Breast epithelium (tissue), 4 donors: ENCODE measurements at regions not wholly inside any gene's neighbourhood (a gene's known extent, or its start where the extent isn't known, plus 50 kb on each side); places are given as distances from the start of the nearest gene placed in this dataset.
"Not testable (repeated sequence)": the region's sequence is repeated elsewhere in the genome, so short reads cannot be mapped to it uniquely, and the experiment has no call there.

ENCODE experiments used
- DNase-seq, 2 donors: peaks; one replicate each; pipeline ENCODE4 v3.0.0-alpha.2; 2019; ENCODE audit warnings: low spot score in 2 of 2
- H3K27ac ChIP-seq, 2 donors: fragments of 200-600 bp; sonication (generic) in 1 of 2; one replicate each; pipeline ENCODE4 v1.5.1; 2016 to 2019; ENCODE audit warnings: mild to moderate bottlenecking in 1 of 2
- H3K27me3 ChIP-seq, 2 donors: fragments of 200-600 bp; sonication (generic) in 1 of 2; one replicate each; pipeline versions ENCODE4 v1.5.1 to v1.6.0; 2017 to 2019; ENCODE audit warnings: control low read depth in 1 of 2, mild to moderate bottlenecking in 1 of 2
- H3K36me3 ChIP-seq: fragments of 200-600 bp; one replicate; pipeline ENCODE4 v1.5.1; 2019
- H3K4me1 ChIP-seq, 2 donors: fragments of 200-600 bp; sonication (generic); one replicate each; pipeline ENCODE4 v1.5.1; 2016 to 2019; ENCODE audit warnings: control low read depth in 1 of 2
- H3K4me3 ChIP-seq, 3 donors: fragments of 200-600 bp; sonication (generic); 1 replicate in 2 of 3; 2 replicates in 1 of 3; pipeline ENCODE4 v1.5.1; 2016 to 2019; ENCODE audit warnings: mild to moderate bottlenecking in 3 of 3, moderate library complexity in 2 of 3
- H3K9me3 ChIP-seq, 2 donors: fragments of 200-600 bp; sonication (generic) in 1 of 2; one replicate each; pipeline ENCODE4 v1.5.1; 2016 to 2019; ENCODE audit warnings: control low read depth in 1 of 2
- CTCF ChIP-seq, 3 donors: fragments of 450-650 bp; IDR thresholded peaks; one replicate each; pipeline ENCODE4 v1.5.1; 2016 to 2017; ENCODE audit warnings: antibody characterized with exemption in 3 of 3, mild to moderate bottlenecking in 3 of 3, moderate library complexity in 3 of 3
- POLR2A ChIP-seq: fragments of 450-650 bp; IDR thresholded peaks from one replicate; pipeline ENCODE4 v1.6.1; 2016; ENCODE audit warnings: antibody characterized with exemption, mild to moderate bottlenecking, moderate library complexity
- POLR2AphosphoS5 ChIP-seq, 3 donors: sonication (generic); formaldehyde crosslinking; IDR thresholded peaks; one replicate each; pipeline ENCODE4 v1.6.1; 2017; ENCODE audit warnings: antibody characterized with exemption in 3 of 3
- intact Hi-C: fragments of 100-400 bp; cut with DNase I; formaldehyde crosslinking; loops from one replicate; pipeline ENCODE4 v1.15.1; 2023; ENCODE audit warnings: low total_unique reads

GRCh38 chr1:181239086-181239485, 150.6 kb downstream of the IER5 start:
- Histone ChIP-seq H3K4me3 (no peak overlapping the region), H3K27me3 (no peaks in the 10 kb centered on the region), H3K36me3 (no peaks in the 10 kb centered on the region), H3K9me3 (no peaks in the 10 kb centered on the region), H3K4me1 (no peaks in the 10 kb centered on the region), H3K27ac (no peak overlapping the region)
- intact Hi-C loops = no loop called here
- no peak for DNase-seq
- TF ChIP-seq POLR2AphosphoS5 (IDR thresholded peaks at IDR 0.05) (no peak), CTCF (IDR thresholded peaks at IDR 0.05) (no peak), POLR2A (no peak)

GRCh38 chr1:181246320-181246719, 157.8 kb downstream of the IER5 start:
- H3K36me3 ChIP-seq, H3K27ac ChIP-seq, H3K4me3 ChIP-seq, intact Hi-C loops, H3K4me1 ChIP-seq, H3K27me3 ChIP-seq, DNase-seq, H3K9me3 ChIP-seq: not testable (repeated sequence)

- H3K36me3 ChIP-seq, H3K9me3 ChIP-seq, DNase-seq, H3K4me1 ChIP-seq, H3K27me3 ChIP-seq, H3K4me3 ChIP-seq, H3K27ac ChIP-seq, intact Hi-C loops: not testable (repeated sequence)
Observed at GRCh38 chr1:181248361-181248760, 159.9 kb downstream of the IER5 start.

DNA sequence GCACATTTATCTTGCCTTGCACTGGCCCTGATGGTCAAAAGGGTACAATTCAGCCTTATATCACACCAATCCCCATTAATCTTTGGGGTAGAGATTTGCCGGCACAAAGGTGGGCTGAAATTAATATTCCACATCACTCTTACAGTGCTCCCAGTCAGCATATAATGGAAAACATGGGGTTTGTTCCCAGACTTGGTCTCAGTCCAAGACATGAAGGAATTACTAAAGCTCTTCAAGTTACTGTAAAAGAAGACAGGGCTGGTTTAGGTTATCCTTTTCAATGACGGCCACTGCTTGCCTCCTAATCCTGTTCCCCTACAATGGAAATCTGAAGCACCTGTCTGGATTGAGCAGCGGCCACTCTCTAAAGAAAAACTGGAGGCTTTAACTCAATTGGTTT, 160.7 kb downstream of the IER5 start:
- no peak for DNase-seq
- no peak overlapping the region for H3K4me3 ChIP-seq
- H3K27me3 ChIP-seq = no peaks in the 10 kb centered on the region
- intact Hi-C loops = no loop called here
- H3K9me3 ChIP-seq = no peaks in the 10 kb centered on the region
- no peak overlapping the region for H3K27ac ChIP-seq
- no peaks in the 10 kb centered on the region for H3K4me1 ChIP-seq
- no peak for TF ChIP-seq CTCF (IDR thresholded peaks at IDR 0.05)
- no peak for TF ChIP-seq POLR2AphosphoS5 (IDR thresholded peaks at IDR 0.05)
- no peak for TF ChIP-seq POLR2A
- no peaks in the 10 kb centered on the region for H3K36me3 ChIP-seq

DNA sequence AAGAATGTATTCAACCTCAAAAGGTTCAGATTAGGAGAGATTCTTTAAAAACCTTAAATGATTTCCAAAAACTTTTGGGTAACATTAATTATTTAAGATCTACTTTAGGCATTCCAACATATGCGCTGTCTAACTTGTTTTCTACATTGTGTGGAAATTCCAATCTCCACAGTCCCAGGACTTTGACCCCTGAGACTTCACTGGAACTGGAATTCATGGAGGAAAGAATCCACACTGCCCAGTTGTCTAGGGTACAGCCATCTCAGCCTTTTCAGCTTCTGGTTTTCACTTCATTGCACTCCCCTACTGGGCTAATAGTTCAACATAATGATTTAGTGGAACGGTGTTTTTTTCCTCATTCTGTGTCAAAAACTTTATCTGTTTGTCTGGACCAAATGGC, 161.5 kb downstream of the IER5 start:
- H3K4me3 ChIP-seq = no peak overlapping the region
- H3K27ac ChIP-seq = no peak overlapping the region
- no peaks in the 10 kb centered on the region for H3K4me1 ChIP-seq
- intact Hi-C loops = no loop called here
- no peaks in the 10 kb centered on the region for H3K36me3 ChIP-seq
- no peaks in the 10 kb centered on the region for H3K9me3 ChIP-seq
- TF ChIP-seq POLR2A (no peak), CTCF (IDR thresholded peaks at IDR 0.05) (no peak), POLR2AphosphoS5 (IDR thresholded peaks at IDR 0.05) (no peak)
- H3K27me3 ChIP-seq = no peaks in the 10 kb centered on the region
- DNase-seq = no peak

DNA sequence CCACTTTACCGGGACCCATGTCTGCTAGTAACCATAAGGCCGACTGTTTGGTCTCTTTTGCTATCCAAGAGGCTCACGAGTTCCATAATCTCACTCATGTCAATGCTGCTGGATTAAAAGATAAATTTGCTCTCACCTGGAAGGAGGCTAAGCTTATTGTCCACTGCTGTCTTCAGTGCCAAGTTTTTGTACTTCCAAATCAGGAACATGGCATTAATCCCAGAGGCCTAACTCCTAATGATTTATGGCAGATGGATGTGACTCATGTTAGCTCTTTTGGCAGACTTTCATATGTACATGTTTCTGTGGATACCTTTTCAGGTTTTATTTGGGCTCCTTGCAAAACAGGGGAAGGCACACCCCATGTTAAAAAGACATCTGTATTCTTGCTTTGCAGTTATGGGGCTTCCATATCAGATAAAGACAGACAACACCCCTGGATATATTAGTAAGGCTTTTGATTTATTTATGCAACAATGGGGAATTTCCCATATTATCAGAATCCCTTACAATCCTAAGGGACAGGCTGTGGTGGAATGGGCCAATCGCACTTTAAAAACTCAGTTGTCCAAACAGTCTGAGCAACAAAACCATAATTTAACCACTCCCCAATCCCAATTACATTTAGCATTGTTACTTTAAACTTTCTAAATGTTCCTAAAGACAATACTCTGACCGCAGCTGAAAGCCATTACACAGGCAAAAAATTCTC, 162.7 kb downstream of the IER5 start:
- no peak for TF ChIP-seq CTCF (IDR thresholded peaks at IDR 0.05)
- TF ChIP-seq POLR2A = no peak
- no peaks in the 10 kb centered on the region for H3K4me1 ChIP-seq
- no peaks in the 10 kb centered on the region for H3K36me3 ChIP-seq
- H3K27ac ChIP-seq = no peak overlapping the region
- H3K4me3 ChIP-seq = no peak overlapping the region
- peak in 1 of 2 donors; percentile 23 for DNase-seq
- H3K27me3 ChIP-seq = no peaks in the 10 kb centered on the region
- intact Hi-C loops = no loop called here
- no peaks in the 10 kb centered on the region for H3K9me3 ChIP-seq
